ENCODE measurements at regions not wholly inside any gene's neighbourhood (a gene's known extent, or its start where the extent isn't known, plus 50 kb on each side); places are given as distances from the start of the nearest gene placed in this dataset.

DNA sequence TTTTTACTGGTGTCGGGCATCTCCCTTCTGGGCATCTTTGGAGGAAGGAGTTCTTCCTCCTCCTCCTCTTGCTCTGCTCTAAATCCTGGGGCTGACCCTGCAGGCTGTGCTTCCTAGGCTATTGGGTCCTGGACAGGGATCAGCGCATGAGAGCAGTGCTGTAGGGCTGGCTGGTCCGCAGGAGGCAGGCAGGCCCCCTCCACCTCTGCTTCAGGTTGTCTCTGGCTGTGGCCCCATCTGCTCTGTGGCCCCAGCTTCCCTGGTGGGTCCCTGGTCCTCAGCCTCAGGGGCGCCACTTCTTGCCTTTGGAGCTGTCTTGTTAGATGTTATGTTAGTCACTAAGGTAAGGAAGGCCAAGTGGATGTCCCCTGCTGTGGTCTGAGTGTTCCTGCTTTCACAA lies 237.3 kb upstream of the PITRM1 start:
- TF ChIP-seq, protein P1, sequence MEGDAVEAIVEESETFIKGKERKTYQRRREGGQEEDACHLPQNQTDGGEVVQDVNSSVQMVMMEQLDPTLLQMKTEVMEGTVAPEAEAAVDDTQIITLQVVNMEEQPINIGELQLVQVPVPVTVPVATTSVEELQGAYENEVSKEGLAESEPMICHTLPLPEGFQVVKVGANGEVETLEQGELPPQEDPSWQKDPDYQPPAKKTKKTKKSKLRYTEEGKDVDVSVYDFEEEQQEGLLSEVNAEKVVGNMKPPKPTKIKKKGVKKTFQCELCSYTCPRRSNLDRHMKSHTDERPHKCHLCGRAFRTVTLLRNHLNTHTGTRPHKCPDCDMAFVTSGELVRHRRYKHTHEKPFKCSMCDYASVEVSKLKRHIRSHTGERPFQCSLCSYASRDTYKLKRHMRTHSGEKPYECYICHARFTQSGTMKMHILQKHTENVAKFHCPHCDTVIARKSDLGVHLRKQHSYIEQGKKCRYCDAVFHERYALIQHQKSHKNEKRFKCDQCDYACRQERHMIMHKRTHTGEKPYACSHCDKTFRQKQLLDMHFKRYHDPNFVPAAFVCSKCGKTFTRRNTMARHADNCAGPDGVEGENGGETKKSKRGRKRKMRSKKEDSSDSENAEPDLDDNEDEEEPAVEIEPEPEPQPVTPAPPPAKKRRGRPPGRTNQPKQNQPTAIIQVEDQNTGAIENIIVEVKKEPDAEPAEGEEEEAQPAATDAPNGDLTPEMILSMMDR (IDR thresholded peaks at IDR 0.05) = no peak
- no peak for TF ChIP-seq EZH2 (IDR thresholded peaks at IDR 0.05; ENCODE audit: borderline replicate concordance, insufficient read depth, low read depth, low read length, poor library complexity, severe bottlenecking)

Data from B cell (primary cell).